Osteocyte (in vitro differentiated cells): ENCODE measurements at regions not wholly inside any gene's neighbourhood (a gene's known extent, or its start where the extent isn't known, plus 50 kb on each side); places are given as distances from the start of the nearest gene placed in this dataset.
"Not testable (repeated sequence)": the region's sequence is repeated elsewhere in the genome, so short reads cannot be mapped to it uniquely, and the experiment has no call there.

Experiments used
- DNase-seq: peaks from one replicate; pipeline ENCODE4 v3.0.0; 2021; ENCODE audit warnings: mixed read lengths; ENCODE audit not compliant: unreplicated experiment; ENCODE audit errors: extremely low spot score
- H3K27ac Mint-ChIP-seq: one replicate; pipeline ENCODE4 v1.8.0; 2021; ENCODE audit warnings: mild to moderate bottlenecking, mixed read lengths; ENCODE audit not compliant: unreplicated experiment
- H3K27me3 Mint-ChIP-seq: one replicate; pipeline ENCODE4 v1.8.0; 2021; ENCODE audit warnings: mixed read lengths; ENCODE audit not compliant: unreplicated experiment
- H3K36me3 Mint-ChIP-seq: one replicate; pipeline ENCODE4 v1.8.0; 2021; ENCODE audit warnings: mixed read lengths; ENCODE audit not compliant: unreplicated experiment
- H3K4me1 Mint-ChIP-seq: one replicate; pipeline ENCODE4 v1.8.0; 2021; ENCODE audit warnings: mixed read lengths; ENCODE audit not compliant: unreplicated experiment
- H3K4me3 Mint-ChIP-seq: one replicate; pipeline ENCODE4 v1.8.0; 2021; ENCODE audit warnings: mild to moderate bottlenecking, moderate library complexity, mixed read lengths; ENCODE audit not compliant: unreplicated experiment
- H3K9me3 Mint-ChIP-seq: one replicate; pipeline ENCODE4 v1.8.0; 2021; ENCODE audit warnings: mixed read lengths; ENCODE audit not compliant: unreplicated experiment
- TF ChIP-seq, protein P1 (sequence below): fragments of 200-600 bp; sonication (generic); IDR thresholded peaks from 2 replicates; pipeline ENCODE4 v1.5.0; 2021; ENCODE audit warnings: antibody characterized with exemption, mild to moderate bottlenecking, moderate library complexity

DNA sequence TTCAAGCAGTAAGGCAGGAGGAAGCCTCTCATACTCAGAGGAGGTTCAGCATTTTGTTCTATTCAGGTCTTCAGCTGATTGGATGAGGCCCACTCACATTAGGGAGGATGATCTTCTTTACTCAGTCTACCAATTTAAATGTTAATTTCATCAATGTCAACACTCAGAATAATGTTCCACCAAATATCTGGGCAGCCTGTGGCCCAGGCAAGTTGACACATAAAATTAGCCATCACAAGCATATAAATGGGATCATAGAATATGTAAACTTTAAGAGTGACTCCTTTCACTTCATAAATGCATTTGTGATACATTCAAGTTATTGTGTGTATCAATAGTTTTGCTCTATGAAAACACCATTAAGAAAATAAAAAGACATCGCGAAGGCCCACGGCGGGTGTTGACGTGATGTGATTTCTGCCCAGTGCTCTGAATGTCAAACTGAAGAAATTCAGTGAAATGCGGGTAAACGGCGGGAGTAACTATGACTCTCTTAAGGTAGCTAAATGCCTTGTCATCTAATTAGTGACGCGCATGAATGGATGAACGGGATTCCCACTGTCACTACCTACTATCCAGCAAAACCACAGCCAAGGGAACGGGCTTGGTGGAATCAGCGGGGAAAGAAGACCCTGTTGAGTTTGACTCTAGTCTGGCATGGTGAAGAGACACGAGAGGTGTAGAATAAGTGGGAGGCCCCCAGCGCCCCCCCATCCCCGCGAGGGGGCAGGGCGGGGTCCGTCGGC lies 536.1 kb upstream of the AUTS2 start:
- Mint-ChIP-seq H3K27ac (no peak overlapping the region), H3K27me3 (peaks cover 2% of the 10 kb centered on the region), H3K9me3 (peaks cover 9% of the 10 kb centered on the region), H3K36me3 (no peaks in the 10 kb centered on the region), H3K4me1 (no peaks in the 10 kb centered on the region), H3K4me3 (no peak overlapping the region)
- DNase-seq: no peak
- TF ChIP-seq, protein P1, sequence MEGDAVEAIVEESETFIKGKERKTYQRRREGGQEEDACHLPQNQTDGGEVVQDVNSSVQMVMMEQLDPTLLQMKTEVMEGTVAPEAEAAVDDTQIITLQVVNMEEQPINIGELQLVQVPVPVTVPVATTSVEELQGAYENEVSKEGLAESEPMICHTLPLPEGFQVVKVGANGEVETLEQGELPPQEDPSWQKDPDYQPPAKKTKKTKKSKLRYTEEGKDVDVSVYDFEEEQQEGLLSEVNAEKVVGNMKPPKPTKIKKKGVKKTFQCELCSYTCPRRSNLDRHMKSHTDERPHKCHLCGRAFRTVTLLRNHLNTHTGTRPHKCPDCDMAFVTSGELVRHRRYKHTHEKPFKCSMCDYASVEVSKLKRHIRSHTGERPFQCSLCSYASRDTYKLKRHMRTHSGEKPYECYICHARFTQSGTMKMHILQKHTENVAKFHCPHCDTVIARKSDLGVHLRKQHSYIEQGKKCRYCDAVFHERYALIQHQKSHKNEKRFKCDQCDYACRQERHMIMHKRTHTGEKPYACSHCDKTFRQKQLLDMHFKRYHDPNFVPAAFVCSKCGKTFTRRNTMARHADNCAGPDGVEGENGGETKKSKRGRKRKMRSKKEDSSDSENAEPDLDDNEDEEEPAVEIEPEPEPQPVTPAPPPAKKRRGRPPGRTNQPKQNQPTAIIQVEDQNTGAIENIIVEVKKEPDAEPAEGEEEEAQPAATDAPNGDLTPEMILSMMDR: no peak

DNA sequence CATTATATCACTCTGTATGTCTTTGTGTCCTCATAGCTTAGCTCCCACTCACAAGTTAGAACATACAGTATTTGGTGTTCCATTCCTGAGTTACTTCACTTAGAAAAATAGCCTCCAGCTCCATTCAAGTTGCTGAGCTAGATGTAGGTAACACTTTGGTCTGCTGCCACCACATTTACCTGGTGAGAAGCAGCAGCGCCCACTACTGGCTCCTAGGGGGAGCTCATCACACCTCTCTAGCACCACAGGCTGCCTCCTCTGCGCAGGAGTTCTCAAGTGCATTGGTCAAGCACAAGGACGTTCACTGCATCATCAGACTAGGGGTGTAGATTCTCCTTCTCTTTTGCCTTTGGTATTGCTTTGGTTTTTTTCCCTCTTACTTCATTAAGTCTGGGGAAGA lies 530.9 kb upstream of the AUTS2 start:
- Mint-ChIP-seq H3K9me3 (peaks cover 26% of the 10 kb centered on the region), H3K36me3 (no peaks in the 10 kb centered on the region), H3K27me3 (peaks cover 6% of the 10 kb centered on the region), H3K4me1 (no peaks in the 10 kb centered on the region), H3K4me3 (no peak overlapping the region), H3K27ac (no peak overlapping the region)
- TF ChIP-seq, protein P1: peak; percentile 24
- DNase-seq: no peak

DNA sequence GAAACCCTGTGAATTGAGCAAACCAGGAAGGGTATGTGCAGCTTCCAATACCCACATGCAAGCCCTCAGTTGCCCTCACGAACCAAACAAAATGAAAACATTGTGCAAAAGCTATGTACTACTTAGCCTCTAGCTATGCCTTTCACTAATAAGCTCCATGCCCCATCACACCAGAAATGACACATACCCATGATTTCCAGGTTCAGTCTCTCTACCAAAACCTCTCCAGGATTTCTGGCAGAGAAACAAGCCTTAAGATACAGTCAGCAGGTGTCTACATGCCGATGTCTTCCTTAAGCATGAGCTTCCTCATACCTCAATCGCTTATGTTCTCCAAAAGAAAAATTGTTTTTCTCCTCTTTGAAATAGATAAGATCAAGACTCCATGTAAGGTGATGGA lies 527.8 kb upstream of the AUTS2 start:
- no peak overlapping the region for H3K27ac Mint-ChIP-seq
- TF ChIP-seq, protein P1: no peak
- no peaks in the 10 kb centered on the region for H3K36me3 Mint-ChIP-seq
- H3K4me3 Mint-ChIP-seq: no peak overlapping the region
- no peak for DNase-seq
- H3K4me1 Mint-ChIP-seq: no peaks in the 10 kb centered on the region
- peaks cover 30% of the 10 kb centered on the region for H3K9me3 Mint-ChIP-seq
- peaks cover 3% of the 10 kb centered on the region for H3K27me3 Mint-ChIP-seq

DNA sequence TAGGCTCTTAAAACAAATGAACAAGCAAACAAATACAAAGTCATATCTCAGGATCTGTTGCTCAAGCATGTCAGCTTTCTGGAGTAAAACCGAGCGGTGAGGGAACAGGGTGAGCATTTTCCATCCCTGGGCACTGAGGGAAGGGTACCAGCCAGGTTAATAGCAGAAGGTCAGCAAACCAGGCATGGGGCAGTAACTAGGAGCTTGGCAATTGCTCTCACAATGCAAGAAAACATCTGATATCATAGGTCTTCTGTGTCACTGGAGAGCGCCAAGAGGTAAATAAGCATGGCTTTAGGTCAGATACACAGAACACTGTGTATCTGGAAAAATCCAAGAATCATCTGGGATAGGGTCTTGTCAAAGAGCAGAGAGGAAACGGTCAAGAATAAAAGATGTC lies 521.7 kb upstream of the AUTS2 start:
- no peak overlapping the region for H3K4me3 Mint-ChIP-seq
- no peaks in the 10 kb centered on the region for H3K36me3 Mint-ChIP-seq
- H3K4me1 Mint-ChIP-seq: no peaks in the 10 kb centered on the region
- TF ChIP-seq, protein P1: no peak
- DNase-seq: no peak
- no peak overlapping the region for H3K27ac Mint-ChIP-seq
- no peaks in the 10 kb centered on the region for H3K27me3 Mint-ChIP-seq
- H3K9me3 Mint-ChIP-seq: peaks cover 5% of the 10 kb centered on the region

DNA sequence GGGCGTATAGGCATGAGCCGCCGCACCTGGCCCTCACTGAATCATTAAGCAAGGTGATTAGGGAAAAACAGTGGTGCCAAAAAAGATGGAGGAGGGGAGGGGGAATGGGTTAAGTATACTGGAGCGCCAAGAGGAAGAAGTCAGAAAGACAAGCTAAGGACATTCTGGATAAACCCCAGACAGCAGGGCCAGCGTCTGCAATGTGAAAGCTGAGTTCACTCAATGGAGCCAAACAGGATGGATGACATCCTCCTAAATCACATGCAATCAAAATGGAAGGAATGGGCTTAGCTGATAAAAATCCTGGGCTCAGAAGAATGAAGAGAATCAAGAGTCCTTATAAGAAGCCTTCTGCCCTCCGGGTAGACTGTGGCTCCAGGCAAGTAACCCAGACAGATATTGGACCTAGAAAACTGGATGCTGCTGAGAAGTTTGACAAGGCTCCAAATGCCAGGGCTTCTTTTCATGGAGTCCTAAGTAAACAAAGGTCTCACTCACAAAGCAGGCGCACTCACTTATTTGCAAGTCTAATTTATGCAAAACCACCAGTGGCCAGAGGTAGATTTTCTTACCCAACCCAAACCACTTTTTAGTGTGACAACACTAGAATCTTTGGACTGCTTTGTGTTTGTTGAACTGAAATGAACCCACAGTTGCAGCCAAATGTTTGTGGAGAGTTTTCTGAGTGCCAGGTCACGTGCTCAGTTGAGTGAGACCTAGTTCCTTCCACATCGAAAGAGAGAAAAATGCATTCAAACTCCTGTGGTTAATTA lies 519.1 kb upstream of the AUTS2 start:
- Mint-ChIP-seq H3K9me3 (no peaks in the 10 kb centered on the region), H3K27ac (no peak overlapping the region), H3K4me1 (no peaks in the 10 kb centered on the region), H3K36me3 (no peaks in the 10 kb centered on the region), H3K27me3 (no peaks in the 10 kb centered on the region), H3K4me3 (no peak overlapping the region)
- DNase-seq: no peak
- TF ChIP-seq, protein P1: no peak

DNA sequence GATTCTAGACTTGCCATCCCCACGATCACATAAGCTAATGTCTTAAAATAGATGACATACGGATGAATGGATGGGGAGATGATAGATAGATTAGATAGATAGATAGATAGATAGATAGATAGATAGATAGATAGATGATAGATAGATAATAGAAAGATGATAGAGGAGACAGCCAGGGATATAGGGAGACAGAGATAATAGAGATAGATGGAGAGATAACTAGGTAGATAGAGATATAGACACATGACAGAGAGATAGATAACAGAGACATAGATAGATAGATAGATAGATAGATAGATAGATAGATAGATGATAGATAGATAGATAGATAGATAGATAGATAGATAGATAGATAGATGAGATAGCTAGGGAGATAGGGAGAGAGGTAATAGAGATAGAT lies 511.0 kb upstream of the AUTS2 start:
- H3K4me1 Mint-ChIP-seq, H3K9me3 Mint-ChIP-seq, DNase-seq, H3K27ac Mint-ChIP-seq, H3K27me3 Mint-ChIP-seq, H3K36me3 Mint-ChIP-seq, H3K4me3 Mint-ChIP-seq: not testable (repeated sequence)
